Stomach (tissue), 8 donors: ENCODE measurements at regions not wholly inside any gene's neighbourhood (a gene's known extent, or its start where the extent isn't known, plus 50 kb on each side); places are given as distances from the start of the nearest gene placed in this dataset.

ENCODE experiments used
- DNase-seq, 2 donors: peaks; one replicate each; pipeline versions ENCODE4 v3.0.0 to v3.0.0-alpha.2; 2013 to 2019
- H3K27ac ChIP-seq, 5 donors: fragments of 200-600 bp in 4 of 5; sonication (generic) in 4 of 5; one replicate each; pipeline ENCODE4 v1.5.1; 2013 to 2019; ENCODE audit warnings: mild to moderate bottlenecking in 1 of 5, moderate library complexity in 1 of 5
- H3K27me3 ChIP-seq, 3 donors: fragments of 200-600 bp; sonication (generic); one replicate each; pipeline ENCODE4 v1.5.1; 2017 to 2019; ENCODE audit warnings: mixed run types in 1 of 3
- H3K36me3 ChIP-seq, 4 donors: fragments of 200-600 bp; sonication (generic); 1 replicate in 3 of 4; 2 replicates in 1 of 4; pipeline ENCODE4 v1.5.1; 2016 to 2019
- H3K4me1 ChIP-seq, 4 donors: fragments of 200-600 bp; sonication (generic); one replicate each; pipeline ENCODE4 v1.5.1; 2016 to 2019
- H3K4me3 ChIP-seq, 4 donors: fragments of 200-600 bp; sonication (generic) in 3 of 4; one replicate each; pipeline ENCODE4 v1.5.1; 2016 to 2019; ENCODE audit warnings: mild to moderate bottlenecking in 1 of 4
- H3K9me3 ChIP-seq, 4 donors: fragments of 200-600 bp; sonication (generic); one replicate each; pipeline ENCODE4 v1.5.1; 2016 to 2019
- CTCF ChIP-seq, 7 experiments: fragments of 450-650 bp in 4 of 7; fragments of 200-600 bp in 3 of 7; sonication (generic) in 3 of 7; IDR thresholded peaks; one replicate each; pipeline ENCODE4 v1.5.1; 2016 to 2019; ENCODE audit warnings: antibody characterized with exemption in 7 of 7, control low read depth in 2 of 7, mild to moderate bottlenecking in 1 of 7
- EP300 ChIP-seq: sonication (generic); formaldehyde crosslinking; IDR thresholded peaks from one replicate; pipeline ENCODE4 v1.6.1; 2017; ENCODE audit warnings: antibody characterized with exemption
- POLR2A ChIP-seq, 4 donors: fragments of 450-650 bp; IDR thresholded peaks; one replicate each; pipeline ENCODE4 v1.6.1; 2016; ENCODE audit warnings: antibody characterized with exemption in 4 of 4, control low read depth in 2 of 4, mild to moderate bottlenecking in 1 of 4, moderate library complexity in 1 of 4
- POLR2AphosphoS5 ChIP-seq, 3 donors: sonication (generic); formaldehyde crosslinking; IDR thresholded peaks; one replicate each; pipeline ENCODE4 v1.6.1; 2016; ENCODE audit warnings: antibody characterized with exemption in 3 of 3
- WGBS, 5 donors: extraction: QIAGEN DNeasy Blood & Tissue Kit in 3 of 5; methylation state at CpG; one replicate each; pipeline versions ENCODE4 v1.1.5 to v1.1.7; 2013 to 2018; 5-methylcytosine and 5-hydroxymethylcytosine counted together
- intact Hi-C: fragments of 100-400 bp; cut with DNase I; formaldehyde crosslinking; loops from one replicate; pipeline ENCODE4 v1.15.1; 2023; ENCODE audit warnings: low total_unique reads
- donor health status: healthy with polysubstance abuse.
- donor health status: Bipolar disorder and iron deficiency.
- donor health status: healthy.

GRCh38 chr15:93486407-93487117 lies 397.6 kb upstream of the RGMA start:
- no peak overlapping the region for H3K4me3 ChIP-seq
- H3K4me1 ChIP-seq: peaks cover 9 to 25% (median 13%) of the 10 kb centered on the region in 4 donors
- peak overlapping the region; percentile 3 to 71 (median 36) for H3K27ac ChIP-seq
- H3K27me3 ChIP-seq: no peaks in the 10 kb centered on the region
- TF ChIP-seq POLR2AphosphoS5 (IDR thresholded peaks at IDR 0.05) (no peak), EP300 (no peak), CTCF (IDR thresholded peaks at IDR 0.05) (no peak), POLR2A (IDR thresholded peaks at IDR 0.05) (no peak)
- H3K36me3 ChIP-seq: no peaks in the 10 kb centered on the region
- 65 to 76% (median 69%) methylated on average over 13 of the region's 13 CpGs for WGBS, 5 donors
- peak in 1 of 2 donors; percentile 74 for DNase-seq
- intact Hi-C loops: no loop called here
- no peaks in the 10 kb centered on the region for H3K9me3 ChIP-seq

- Histone ChIP-seq H3K36me3 (no peaks in the 10 kb centered on the region), H3K27ac (peak overlapping the region; percentile 3 to 71 (median 55)), H3K9me3 (no peaks in the 10 kb centered on the region), H3K4me1 (peaks cover 9 to 25% (median 13%) of the 10 kb centered on the region in 4 donors), H3K4me3 (no peak overlapping the region), H3K27me3 (no peaks in the 10 kb centered on the region)
- WGBS, 5 donors: 53 to 73% (median 56%) methylated on average over 11 of the region's 11 CpGs
- intact Hi-C loops: no loop called here
- TF ChIP-seq EP300 (no peak), POLR2A (IDR thresholded peaks at IDR 0.05) (no peak), CTCF (IDR thresholded peaks at IDR 0.05) (peak in 3 of 7 experiments; percentile 7 to 44 (median 31)), POLR2AphosphoS5 (IDR thresholded peaks at IDR 0.05) (peak; percentile 9 to 67 (median 35))
- DNase-seq: peak; percentile 58 to 59
Observed at GRCh38 chr15:93485438-93486327, 396.7 kb upstream of the RGMA start.

GRCh38 chr15:93483923-93484322 lies 394.9 kb upstream of the RGMA start:
- Histone ChIP-seq H3K4me3 (no peak overlapping the region), H3K4me1 (peaks cover 9 to 25% (median 13%) of the 10 kb centered on the region in 4 donors), H3K36me3 (no peaks in the 10 kb centered on the region), H3K9me3 (no peaks in the 10 kb centered on the region), H3K27me3 (no peaks in the 10 kb centered on the region), H3K27ac (no peak overlapping the region)
- DNase-seq: no peak
- WGBS, 5 donors: 78 to 88% (median 82%) methylated on average over 4 of the region's 4 CpGs
- intact Hi-C loops: no loop called here
- TF ChIP-seq POLR2AphosphoS5 (IDR thresholded peaks at IDR 0.05) (no peak), POLR2A (IDR thresholded peaks at IDR 0.05) (no peak), CTCF (IDR thresholded peaks at IDR 0.05) (no peak), EP300 (no peak)

- intact Hi-C loops: no loop called here
- Histone ChIP-seq H3K9me3 (no peaks in the 10 kb centered on the region), H3K27me3 (no peaks in the 10 kb centered on the region), H3K36me3 (no peaks in the 10 kb centered on the region), H3K4me1 (peaks cover 9 to 25% (median 13%) of the 10 kb centered on the region in 4 donors), H3K27ac (no peak overlapping the region), H3K4me3 (no peak overlapping the region)
- no peak for DNase-seq
- TF ChIP-seq POLR2AphosphoS5 (IDR thresholded peaks at IDR 0.05) (no peak), POLR2A (IDR thresholded peaks at IDR 0.05) (no peak), CTCF (IDR thresholded peaks at IDR 0.05) (no peak), EP300 (no peak)
- WGBS, 5 donors: 63 to 88% (median 66%) methylated on average over 6 of the region's 6 CpGs
Observed at GRCh38 chr15:93482731-93483130, 393.7 kb upstream of the RGMA start.
